GM12878 (cell line): ENCODE measurements at regions not wholly inside any gene's neighbourhood (a gene's known extent, or its start where the extent isn't known, plus 50 kb on each side); places are given as distances from the start of the nearest gene placed in this dataset.

Experiments
- ATAC-seq: fragments of 200-7000 bp; cut with Tn5 transposase; 3 replicates; pipeline ENCODE4 v1.9.1; 2020; ENCODE audit warnings: mild to moderate bottlenecking, moderate library complexity
- BruUV-seq: library from RNA; stranded (reverse); fragments of 400-500 nt; replicated peaks from 2 replicates; lab custom pipeline; 2021; lab: Mats Ljungman, UMichigan
- CTCF ChIA-PET: fragments of 300-600 bp; sonication (Branson Sonifier 250); formaldehyde crosslinking; extraction: SDS; loops from one replicate; lab custom pipeline; 2021; ENCODE audit warnings: inconsistent platforms; lab: Yijun Ruan, JAX
- POLR2A ChIA-PET: fragments of 350-600 bp; formaldehyde crosslinking; extraction: SDS; loops from one replicate; lab custom pipeline; 2021; ENCODE audit warnings: inconsistent platforms; lab: Charles Lee
- RAD21 ChIA-PET: fragments of 300-600 bp; sonication (Branson Sonifier 250); formaldehyde crosslinking; loops from one replicate; lab custom pipeline; 2023; ENCODE audit warnings: antibody characterized with exemption; ENCODE audit not compliant: unreplicated experiment; lab: Charles Lee
- SMC1A ChIA-PET: fragments of 300-600 bp; sonication (Branson Sonifier 250); formaldehyde crosslinking; loops from one replicate; lab custom pipeline; 2023; ENCODE audit not compliant: unreplicated experiment, uncharacterized antibody; lab: Charles Lee
- DNase-seq: peaks from one replicate; pipeline ENCODE4 v3.0.0-alpha.2; 2011; ENCODE audit warnings: low read depth, low spot score
- FAIRE-seq: peaks from 3 replicates; lab custom pipeline; 2011; peaks lifted over from hg19 to GRCh38; lab: Jason Lieb, UNC
- H2AFZ ChIP-seq: 2 replicates; pipeline ENCODE4 v1.6.0; 2011; ENCODE audit warnings: low read depth, low read length, control low read depth; ENCODE audit not compliant: control insufficient read depth
- H3K27ac ChIP-seq: 2 replicates; pipeline ENCODE4 v1.5.1; 2011; ENCODE audit warnings: control low read depth; ENCODE audit not compliant: control insufficient read depth, insufficient read depth
- H3K27me3 ChIP-seq, 2 experiments: replicated peaks in 1 of 2; 2 replicates each; pipeline versions ENCODE4 v1.6.0 to v1.6.1; 2011; ENCODE audit warnings: low read length in 1 of 2; ENCODE audit not compliant: control insufficient read depth in 2 of 2, insufficient read depth in 2 of 2
- H3K36me3 ChIP-seq, 2 experiments: 2 replicates each; pipeline ENCODE4 v1.5.1; 2011; ENCODE audit warnings: low read length in 1 of 2; ENCODE audit not compliant: control insufficient read depth in 2 of 2, insufficient read depth in 2 of 2
- H3K4me1 ChIP-seq: 2 replicates; pipeline ENCODE4 v1.6.1; 2011; ENCODE audit warnings: mild to moderate bottlenecking, low read length, moderate library complexity, mixed read lengths; ENCODE audit not compliant: control insufficient read depth, insufficient read depth
- H3K4me2 ChIP-seq: 2 replicates; pipeline ENCODE4 v1.6.0; 2011; ENCODE audit warnings: control low read depth; ENCODE audit not compliant: control insufficient read depth, insufficient read depth
- H3K4me3 ChIP-seq: fragments of 200-600 bp; sonication (generic); 2 replicates; pipeline ENCODE4 v1.5.1; 2016
- H3K79me2 ChIP-seq: 2 replicates; pipeline ENCODE4 v1.6.0; 2011; ENCODE audit warnings: low read length; ENCODE audit not compliant: control insufficient read depth, insufficient read depth
- H3K9ac ChIP-seq: 2 replicates; pipeline ENCODE4 v1.8.0; 2011; ENCODE audit warnings: low read length, control low read depth, mixed read lengths; ENCODE audit not compliant: control insufficient read depth, insufficient read depth
- H3K9me3 ChIP-seq: replicated peaks from 3 replicates; pipeline ENCODE4 v1.5.1; 2011; ENCODE audit warnings: mild to moderate bottlenecking, low read length; ENCODE audit not compliant: control insufficient read depth, insufficient read depth
- H4K20me1 ChIP-seq: 2 replicates; pipeline ENCODE4 v1.6.0; 2011; ENCODE audit not compliant: control insufficient read depth, insufficient read depth
- CREB1 ChIP-seq: IDR thresholded peaks from 2 replicates; pipeline ENCODE4 v1.6.1; 2012; ENCODE audit warnings: low read depth, mild to moderate bottlenecking, inconsistent platforms
- EZH2 ChIP-seq: IDR thresholded peaks from 2 replicates; pipeline ENCODE4 v1.6.1; 2012; ENCODE audit warnings: low read depth, mild to moderate bottlenecking, control low read depth, inconsistent platforms, low read length, borderline replicate concordance; ENCODE audit not compliant: control insufficient read depth
- JUNB ChIP-seq: IDR thresholded peaks from 2 replicates; pipeline ENCODE4 v1.6.1; 2016; ENCODE audit warnings: antibody characterized with exemption, mild to moderate bottlenecking
- TBL1XR1 ChIP-seq: IDR thresholded peaks from 2 replicates; pipeline ENCODE4 v1.6.1; 2012; ENCODE audit warnings: low read depth, low read length, improper control_type of control experiment
- WGBS: methylation state at CpG from one replicate; pipeline ENCODE4 v1.1.6; 2016; ENCODE audit warnings: low lambda C conversion rate; ENCODE audit not compliant: insufficient replicate concordance, insufficient coverage; ENCODE audit errors: missing lambda C conversion rate; 5-methylcytosine and 5-hydroxymethylcytosine counted together
- in situ Hi-C: fragments of 300-500 bp; cut with MboI; formaldehyde crosslinking; loops from 9 replicates; pipeline ENCODE4 v1.14.3; 2018; ENCODE audit warnings: mixed read lengths
- intact Hi-C: fragments of 100-400 bp; cut with micrococcal nuclease; formaldehyde crosslinking; loops from one replicate; pipeline ENCODE4 v1.14.2; 2022; ENCODE audit not compliant: unreplicated experiment
- TF ChIP-seq, protein P1 (sequence below): IDR thresholded peaks from 2 replicates; pipeline ENCODE4 v1.6.1; 2011; ENCODE audit warnings: borderline replicate concordance, low read depth, mild to moderate bottlenecking, moderate library complexity, low read length; ENCODE audit not compliant: insufficient read depth, poor library complexity, severe bottlenecking
- TF ChIP-seq, protein P2 (sequence below): fragments of 450-650 bp; IDR thresholded peaks from 2 replicates; pipeline ENCODE4 v1.6.1; 2016; ENCODE audit warnings: mild to moderate bottlenecking

GRCh38 chr2:65786765-65787164 lies 354.4 kb upstream of the SPRED2 start:
- ChIA-PET CTCF (no interaction called here), RAD21 (no interaction called here), POLR2A (no interaction called here), SMC1A (no interaction called here)
- H4K20me1 ChIP-seq = no peaks in the 10 kb centered on the region
- H3K36me3 ChIP-seq = no peaks in the 10 kb centered on the region
- no peaks in the 10 kb centered on the region for H3K4me1 ChIP-seq
- no peak overlapping the region for H3K9ac ChIP-seq
- no peak overlapping the region for H3K27ac ChIP-seq
- no peaks in the 10 kb centered on the region for H3K9me3 ChIP-seq
- no peak overlapping the region for H2AFZ ChIP-seq
- in situ Hi-C loops (no loop called here), intact Hi-C loops (no loop called here)
- DNase-seq = no peak
- no peak for FAIRE-seq
- no peaks in the 10 kb centered on the region for H3K79me2 ChIP-seq
- H3K4me2 ChIP-seq = no peak overlapping the region
- BruUV-seq = no TSS peak
- no peaks in the 10 kb centered on the region; a peak in 1 of 4 replicates for H3K27me3 ChIP-seq
- no peak for ATAC-seq
- TF ChIP-seq, protein P1, sequence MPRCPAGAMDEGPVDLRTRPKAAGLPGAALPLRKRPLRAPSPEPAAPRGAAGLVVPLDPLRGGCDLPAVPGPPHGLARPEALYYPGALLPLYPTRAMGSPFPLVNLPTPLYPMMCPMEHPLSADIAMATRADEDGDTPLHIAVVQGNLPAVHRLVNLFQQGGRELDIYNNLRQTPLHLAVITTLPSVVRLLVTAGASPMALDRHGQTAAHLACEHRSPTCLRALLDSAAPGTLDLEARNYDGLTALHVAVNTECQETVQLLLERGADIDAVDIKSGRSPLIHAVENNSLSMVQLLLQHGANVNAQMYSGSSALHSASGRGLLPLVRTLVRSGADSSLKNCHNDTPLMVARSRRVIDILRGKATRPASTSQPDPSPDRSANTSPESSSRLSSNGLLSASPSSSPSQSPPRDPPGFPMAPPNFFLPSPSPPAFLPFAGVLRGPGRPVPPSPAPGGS = no peak
- TF ChIP-seq EZH2 (no peak), CREB1 (no peak), TBL1XR1 (no peak), JUNB (no peak)
- TF ChIP-seq, protein P2, sequence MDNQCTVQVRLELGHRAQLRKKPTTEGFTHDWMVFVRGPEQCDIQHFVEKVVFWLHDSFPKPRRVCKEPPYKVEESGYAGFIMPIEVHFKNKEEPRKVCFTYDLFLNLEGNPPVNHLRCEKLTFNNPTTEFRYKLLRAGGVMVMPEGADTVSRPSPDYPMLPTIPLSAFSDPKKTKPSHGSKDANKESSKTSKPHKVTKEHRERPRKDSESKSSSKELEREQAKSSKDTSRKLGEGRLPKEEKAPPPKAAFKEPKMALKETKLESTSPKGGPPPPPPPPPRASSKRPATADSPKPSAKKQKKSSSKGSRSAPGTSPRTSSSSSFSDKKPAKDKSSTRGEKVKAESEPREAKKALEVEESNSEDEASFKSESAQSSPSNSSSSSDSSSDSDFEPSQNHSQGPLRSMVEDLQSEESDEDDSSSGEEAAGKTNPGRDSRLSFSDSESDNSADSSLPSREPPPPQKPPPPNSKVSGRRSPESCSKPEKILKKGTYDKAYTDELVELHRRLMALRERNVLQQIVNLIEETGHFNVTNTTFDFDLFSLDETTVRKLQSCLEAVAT = no peak
- 0% methylated on average over 1 of the region's 1 CpG for WGBS
- no peak overlapping the region for H3K4me3 ChIP-seq
